ENCODE measurements at regions not wholly inside any gene's neighbourhood (a gene's known extent, or its start where the extent isn't known, plus 50 kb on each side); places are given as distances from the start of the nearest gene placed in this dataset.

DNA sequence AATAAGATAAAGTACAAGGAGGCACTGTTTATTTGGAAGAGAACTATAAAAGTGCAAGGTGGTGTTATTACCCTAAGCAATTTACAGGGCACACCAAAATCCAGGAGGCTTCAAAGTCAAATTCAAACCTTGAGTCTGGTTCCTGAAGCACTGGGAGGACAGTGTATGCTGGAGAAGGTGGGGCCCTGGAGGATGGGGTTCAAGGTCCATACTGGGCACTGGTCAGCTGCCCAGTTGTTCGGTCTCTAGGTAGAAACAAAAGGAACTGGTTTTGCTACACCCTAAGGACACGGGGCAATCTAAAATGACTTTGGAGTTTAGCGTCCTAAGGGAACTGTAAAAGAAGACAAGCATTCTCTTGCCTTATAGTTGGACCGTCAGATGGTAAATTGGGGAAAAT, 78.4 kb upstream of the ELMO1 start:
- no peaks in the 10 kb centered on the region for H3K4me1 ChIP-seq
- intact Hi-C loops (cut with DNase I) = no loop called here
- TF ChIP-seq, protein P1, sequence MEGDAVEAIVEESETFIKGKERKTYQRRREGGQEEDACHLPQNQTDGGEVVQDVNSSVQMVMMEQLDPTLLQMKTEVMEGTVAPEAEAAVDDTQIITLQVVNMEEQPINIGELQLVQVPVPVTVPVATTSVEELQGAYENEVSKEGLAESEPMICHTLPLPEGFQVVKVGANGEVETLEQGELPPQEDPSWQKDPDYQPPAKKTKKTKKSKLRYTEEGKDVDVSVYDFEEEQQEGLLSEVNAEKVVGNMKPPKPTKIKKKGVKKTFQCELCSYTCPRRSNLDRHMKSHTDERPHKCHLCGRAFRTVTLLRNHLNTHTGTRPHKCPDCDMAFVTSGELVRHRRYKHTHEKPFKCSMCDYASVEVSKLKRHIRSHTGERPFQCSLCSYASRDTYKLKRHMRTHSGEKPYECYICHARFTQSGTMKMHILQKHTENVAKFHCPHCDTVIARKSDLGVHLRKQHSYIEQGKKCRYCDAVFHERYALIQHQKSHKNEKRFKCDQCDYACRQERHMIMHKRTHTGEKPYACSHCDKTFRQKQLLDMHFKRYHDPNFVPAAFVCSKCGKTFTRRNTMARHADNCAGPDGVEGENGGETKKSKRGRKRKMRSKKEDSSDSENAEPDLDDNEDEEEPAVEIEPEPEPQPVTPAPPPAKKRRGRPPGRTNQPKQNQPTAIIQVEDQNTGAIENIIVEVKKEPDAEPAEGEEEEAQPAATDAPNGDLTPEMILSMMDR (IDR thresholded peaks at IDR 0.05) = no peak
- H3K9me3 ChIP-seq = no peaks in the 10 kb centered on the region
- no peaks in the 10 kb centered on the region for H3K27me3 ChIP-seq
- no peak for DNase-seq (ENCODE audit: low spot score in 2 of 2)
- H3K36me3 ChIP-seq = no peaks in the 10 kb centered on the region
- no peak overlapping the region for H3K4me3 ChIP-seq
- H3K27ac ChIP-seq = no peak overlapping the region

DNA sequence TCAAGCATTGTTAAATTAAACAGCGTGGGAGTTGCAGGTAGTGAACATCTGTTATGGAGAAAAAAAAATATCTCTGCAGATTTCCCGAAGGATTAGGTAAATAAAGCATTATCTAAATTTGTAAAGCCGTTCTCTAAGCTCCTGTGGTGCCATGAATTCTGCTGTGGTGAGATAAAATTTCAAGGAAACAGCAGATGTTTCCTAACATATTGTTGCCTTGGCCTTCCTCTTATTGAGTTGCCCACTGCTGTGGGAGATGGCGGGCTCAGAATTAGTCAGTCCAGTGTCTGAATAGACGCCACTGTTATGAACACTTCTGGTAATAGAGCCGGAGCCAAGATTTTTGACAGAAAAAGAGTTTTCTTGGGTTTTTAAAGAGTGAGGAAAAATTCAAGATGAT, 82.6 kb upstream of the ELMO1 start:
- intact Hi-C loops (cut with DNase I) = no loop called here
- no peaks in the 10 kb centered on the region for H3K9me3 ChIP-seq
- H3K36me3 ChIP-seq = no peaks in the 10 kb centered on the region
- DNase-seq (ENCODE audit: low spot score in 2 of 2) = no peak
- no peak overlapping the region for H3K4me3 ChIP-seq
- H3K4me1 ChIP-seq = peaks cover 0 to 3% of the 10 kb centered on the region in 2 donors
- no peaks in the 10 kb centered on the region for H3K27me3 ChIP-seq
- TF ChIP-seq, protein P1 (IDR thresholded peaks at IDR 0.05) = no peak
- no peak overlapping the region for H3K27ac ChIP-seq

DNA sequence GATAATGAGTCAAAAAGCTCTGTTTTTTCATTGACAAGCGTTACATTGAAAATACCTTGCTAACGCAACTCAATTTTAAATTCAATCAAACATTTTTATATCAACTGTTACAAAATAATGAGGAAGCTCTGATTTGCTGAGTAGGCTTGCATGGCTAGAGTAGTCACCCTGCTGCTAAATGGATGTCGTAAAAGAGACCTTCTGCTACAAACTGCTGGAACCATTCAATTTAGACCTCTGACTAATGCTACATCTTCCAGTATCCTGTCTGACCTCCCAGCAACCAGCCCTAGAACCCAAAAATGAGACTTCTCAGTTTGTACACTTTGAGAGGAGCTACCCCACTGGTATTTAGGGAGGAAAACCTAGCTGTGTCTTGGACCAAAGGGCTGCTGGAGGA, 84.0 kb upstream of the ELMO1 start:
- peaks cover 4 to 7% of the 10 kb centered on the region in 2 donors for H3K4me1 ChIP-seq
- intact Hi-C loops (cut with DNase I) = no loop called here
- DNase-seq (ENCODE audit: low spot score in 2 of 2) = no peak
- H3K4me3 ChIP-seq = no peak overlapping the region
- H3K27ac ChIP-seq = no peak overlapping the region
- no peaks in the 10 kb centered on the region for H3K9me3 ChIP-seq
- TF ChIP-seq, protein P1 (IDR thresholded peaks at IDR 0.05) = no peak
- H3K36me3 ChIP-seq = no peaks in the 10 kb centered on the region
- H3K27me3 ChIP-seq = no peaks in the 10 kb centered on the region

DNA sequence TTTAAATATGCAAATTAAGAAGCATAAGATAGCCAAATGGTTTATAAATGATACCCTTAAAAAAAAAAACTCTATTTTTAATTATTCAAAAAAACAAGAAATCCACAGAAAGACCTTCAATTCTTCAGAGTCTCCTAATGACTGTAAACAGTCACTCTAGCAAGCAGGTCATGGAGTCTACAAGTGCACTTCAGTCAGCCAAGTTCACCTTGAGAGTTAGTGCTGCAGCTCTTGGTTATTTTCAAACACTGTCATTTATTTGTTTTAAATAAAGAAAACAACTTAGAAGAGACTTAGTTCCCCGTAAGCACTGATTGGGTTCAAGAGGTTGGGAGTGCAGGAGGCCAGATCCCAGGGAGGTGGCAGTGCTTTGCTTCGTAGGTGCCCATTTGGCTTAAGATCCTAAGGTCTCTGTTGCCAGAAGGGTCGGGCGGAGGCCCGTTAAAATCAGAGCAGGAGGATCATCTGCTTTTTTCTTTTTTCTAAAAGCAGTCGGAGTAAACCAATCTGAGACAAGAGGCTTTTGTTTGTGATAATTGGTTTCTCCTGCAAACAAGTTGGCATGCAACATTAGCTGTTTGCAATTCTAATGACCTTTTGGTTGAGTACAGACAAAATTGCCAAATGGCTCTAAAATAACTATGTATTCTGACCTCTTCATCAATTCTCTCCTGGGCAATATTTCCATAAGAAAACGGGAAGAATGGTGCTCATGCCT, 86.4 kb upstream of the ELMO1 start:
- no peaks in the 10 kb centered on the region for H3K36me3 ChIP-seq
- peaks cover 4 to 7% of the 10 kb centered on the region in 2 donors for H3K4me1 ChIP-seq
- intact Hi-C loops (cut with DNase I) = no loop called here
- TF ChIP-seq, protein P1 (IDR thresholded peaks at IDR 0.05) = no peak
- no peak overlapping the region for H3K4me3 ChIP-seq
- H3K27me3 ChIP-seq = no peaks in the 10 kb centered on the region
- DNase-seq (ENCODE audit: low spot score in 2 of 2) = no peak
- H3K27ac ChIP-seq = no peak overlapping the region
- no peaks in the 10 kb centered on the region for H3K9me3 ChIP-seq

DNA sequence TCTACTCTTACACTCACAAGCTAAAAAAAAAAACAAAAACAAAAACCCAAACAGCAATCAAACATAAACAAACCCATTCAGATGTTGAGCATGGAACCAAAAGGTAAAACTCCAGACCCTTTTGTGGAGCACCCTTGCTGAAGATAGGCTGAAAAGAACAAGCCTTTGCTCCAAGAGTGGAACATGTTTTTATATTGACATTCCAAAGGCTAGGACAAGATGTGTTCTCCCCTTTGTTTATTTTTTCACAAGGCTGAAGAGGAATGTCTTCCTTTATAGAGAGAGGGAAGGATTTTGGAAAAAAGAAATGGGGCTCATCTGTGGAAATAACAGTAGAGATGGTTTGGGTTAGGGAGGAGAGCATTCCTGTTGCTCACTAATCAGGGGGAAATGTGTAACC, 87.2 kb upstream of the ELMO1 start:
- TF ChIP-seq, protein P1 (IDR thresholded peaks at IDR 0.05) = no peak
- Histone ChIP-seq H3K27me3 (no peaks in the 10 kb centered on the region), H3K4me3 (no peak overlapping the region), H3K27ac (no peak overlapping the region), H3K36me3 (no peaks in the 10 kb centered on the region), H3K9me3 (no peaks in the 10 kb centered on the region), H3K4me1 (peaks cover 4 to 7% of the 10 kb centered on the region in 2 donors)
- no peak for DNase-seq (ENCODE audit: low spot score in 2 of 2)
- intact Hi-C loops (cut with DNase I) = no loop called here

DNA sequence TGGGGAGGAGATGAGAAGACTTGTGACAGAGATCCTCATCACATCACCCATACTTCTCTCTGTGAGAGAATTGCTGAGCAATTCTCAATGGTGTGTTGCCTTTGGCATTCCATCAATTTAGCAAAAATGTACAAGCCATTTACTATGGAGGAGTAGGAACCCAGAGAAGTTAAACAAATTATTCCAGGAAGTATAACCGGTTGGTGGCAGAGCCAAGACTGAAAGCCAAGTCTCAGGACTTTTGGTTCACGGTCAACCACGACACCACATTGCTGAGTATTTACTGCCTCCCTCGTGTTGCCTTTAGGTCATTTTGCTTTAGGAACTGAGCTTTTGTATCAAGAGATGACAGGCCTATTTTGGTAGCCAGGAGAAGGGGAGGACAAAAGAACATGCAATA, 88.0 kb upstream of the ELMO1 start:
- Histone ChIP-seq H3K4me3 (no peak overlapping the region), H3K9me3 (no peaks in the 10 kb centered on the region), H3K4me1 (peaks cover 4 to 7% of the 10 kb centered on the region in 2 donors), H3K27me3 (no peaks in the 10 kb centered on the region), H3K36me3 (no peaks in the 10 kb centered on the region), H3K27ac (peak overlapping the region; percentile 9 to 27)
- no peak for DNase-seq (ENCODE audit: low spot score in 2 of 2)
- TF ChIP-seq, protein P1 (IDR thresholded peaks at IDR 0.05) = no peak
- intact Hi-C loops (cut with DNase I) = no loop called here

Measured in ascending aorta (tissue), 2 donors.